H1 (cell line): ENCODE measurements at regions not wholly inside any gene's neighbourhood (a gene's known extent, or its start where the extent isn't known, plus 50 kb on each side); places are given as distances from the start of the nearest gene placed in this dataset.

ENCODE experiments used
- CTCF ChIA-PET: fragments of 300-600 bp; sonication (Branson Sonifier 250); formaldehyde crosslinking; loops from one replicate; lab custom pipeline; 2021; ENCODE audit not compliant: partially characterized antibody; lab: Charles Lee
- POLR2A ChIA-PET: fragments of 300-600 bp; sonication (Branson Sonifier 250); formaldehyde crosslinking; loops from one replicate; lab custom pipeline; 2021; ENCODE audit warnings: inconsistent platforms; ENCODE audit not compliant: partially characterized antibody; lab: Charles Lee
- DNase-seq, 2 experiments: peaks; one replicate each; pipeline versions ENCODE4 v3.0.0 to v3.0.0-alpha.2; 2010 to 2022; ENCODE audit warnings: low spot score in 2 of 2, low read depth in 1 of 2, mixed read lengths in 1 of 2
- FAIRE-seq: peaks from 2 replicates; lab custom pipeline; 2011; peaks lifted over from hg19 to GRCh38; lab: Jason Lieb, UNC
- H2AFZ ChIP-seq: 2 replicates; pipeline ENCODE4 v1.8.1; 2012; ENCODE audit warnings: low read length, inconsistent platforms
- H2AK5ac ChIP-seq: 2 replicates; pipeline ENCODE4 v1.6.1; 2013; ENCODE audit warnings: low read depth, low read length
- H2BK120ac ChIP-seq: replicated peaks from 2 replicates; pipeline ENCODE3; 2013; ENCODE audit warnings: low read depth, low read length, inconsistent platforms
- H2BK12ac ChIP-seq: 2 replicates; pipeline ENCODE4 v1.6.1; 2013; ENCODE audit warnings: low read depth, low read length
- H2BK15ac ChIP-seq: 2 replicates; pipeline ENCODE4 v1.6.1; 2013; ENCODE audit warnings: low read length
- H2BK20ac ChIP-seq: 2 replicates; pipeline ENCODE4 v1.6.1; 2013; ENCODE audit warnings: low read length
- H2BK5ac ChIP-seq: 2 replicates; pipeline ENCODE4 v1.6.1; 2013; ENCODE audit warnings: low read depth, low read length
- H3K14ac ChIP-seq: 2 replicates; pipeline ENCODE4 v1.6.1; 2013; ENCODE audit warnings: inconsistent platforms; ENCODE audit not compliant: insufficient read length
- H3K18ac ChIP-seq: 2 replicates; pipeline ENCODE4 v1.6.1; 2013; ENCODE audit warnings: low read length; ENCODE audit errors: extremely low read depth
- H3K23ac ChIP-seq: 2 replicates; pipeline ENCODE4 v1.6.1; 2013; ENCODE audit warnings: inconsistent platforms; ENCODE audit not compliant: insufficient read length
- H3K23me2 ChIP-seq: 2 replicates; pipeline ENCODE4 v1.6.1; 2013; ENCODE audit warnings: low read depth, low read length
- H3K27ac ChIP-seq: 2 replicates; pipeline ENCODE4 v1.6.1; 2011; ENCODE audit warnings: low read depth, low read length, inconsistent platforms
- H3K27me3 ChIP-seq, 4 experiments: replicated peaks in 1 of 4; 1 replicate in 1 of 4; 2 replicates in 3 of 4; pipeline versions ENCODE4 v1.6.1 to v1.8.1; 2011 to 2013; ENCODE audit warnings: low read length in 3 of 4, mild to moderate bottlenecking in 3 of 4, inconsistent platforms in 2 of 4, mixed read lengths in 2 of 4, moderate library complexity in 1 of 4; ENCODE audit not compliant: control insufficient read depth in 3 of 4, insufficient read depth in 3 of 4; ENCODE audit errors: extremely low read depth in 1 of 4
- H3K36me3 ChIP-seq, 4 experiments: 2 replicates each; pipeline versions ENCODE4 v1.6.1 to v1.8.1; 2011 to 2013; ENCODE audit warnings: mild to moderate bottlenecking in 4 of 4, low read length in 3 of 4, moderate library complexity in 2 of 4, control low read depth in 1 of 4, inconsistent platforms in 1 of 4; ENCODE audit not compliant: insufficient read depth in 4 of 4, control insufficient read depth in 2 of 4
- H3K4ac ChIP-seq: replicated peaks from 2 replicates; pipeline ENCODE3; 2013; ENCODE audit warnings: low read length, low read depth, mixed read lengths, inconsistent platforms; ENCODE audit not compliant: insufficient read length
- H3K4me1 ChIP-seq, 4 experiments: replicated peaks in 1 of 4; 1 replicate in 1 of 4; 2 replicates in 3 of 4; pipeline versions ENCODE4 v1.6.1 to v1.8.1; 2011 to 2013; ENCODE audit warnings: low read length in 3 of 4, inconsistent platforms in 2 of 4, mixed read lengths in 1 of 4; ENCODE audit not compliant: insufficient read depth in 4 of 4, control insufficient read depth in 3 of 4
- H3K4me2 ChIP-seq, 2 experiments: 2 replicates each; pipeline versions ENCODE4 v1.6.1 to v1.8.1; 2011 to 2013; ENCODE audit warnings: low read depth in 2 of 2, low read length in 2 of 2, control low read depth in 1 of 2, inconsistent platforms in 1 of 2, mild to moderate bottlenecking in 1 of 2; ENCODE audit not compliant: insufficient read depth in 1 of 2
- H3K4me3 ChIP-seq, 4 experiments: fragments of 200-600, 300-600 bp in 1 of 4; sonication (generic), shearing (Covaris generic), sonication (Bioruptor Twin) in 1 of 4; 2 replicates each; pipeline versions ENCODE4 v1.5.1 to v1.8.1; 2011 to 2016; ENCODE audit warnings: low read length in 4 of 4, low read depth in 3 of 4, control low read depth in 2 of 4, inconsistent platforms in 2 of 4, mild to moderate bottlenecking in 2 of 4, mixed read lengths in 1 of 4, moderate library complexity in 1 of 4; ENCODE audit not compliant: insufficient read depth in 2 of 4; ENCODE audit errors: extremely low read depth in 1 of 4
- H3K56ac ChIP-seq: replicated peaks from 2 replicates; pipeline ENCODE3; 2013; ENCODE audit warnings: low read depth, mild to moderate bottlenecking, mixed read lengths, low read length, inconsistent platforms; ENCODE audit not compliant: insufficient read length
- H3K79me1 ChIP-seq: 2 replicates; pipeline ENCODE4 v1.6.1; 2013; ENCODE audit warnings: low read depth, low read length, control low read depth
- H3K79me2 ChIP-seq, 2 experiments: 2 replicates each; pipeline versions ENCODE4 v1.6.1 to v1.8.1; 2012 to 2013; ENCODE audit warnings: low read length in 2 of 2, mild to moderate bottlenecking in 2 of 2, inconsistent platforms in 1 of 2; ENCODE audit not compliant: insufficient read depth in 2 of 2, control insufficient read depth in 1 of 2
- H3K9ac ChIP-seq, 4 experiments: replicated peaks in 1 of 4; 1 replicate in 1 of 4; 2 replicates in 3 of 4; pipeline versions ENCODE4 v1.6.1 to v1.8.1; 2011 to 2013; ENCODE audit warnings: low read depth in 3 of 4, low read length in 3 of 4, control low read depth in 2 of 4, mild to moderate bottlenecking in 2 of 4, moderate library complexity in 2 of 4, inconsistent platforms in 1 of 4; ENCODE audit errors: extremely low read depth in 1 of 4
- H3K9me3 ChIP-seq, 2 experiments: 2 replicates each; pipeline versions ENCODE4 v1.6.1 to v1.8.1; 2012 to 2013; ENCODE audit warnings: mild to moderate bottlenecking in 2 of 2, moderate library complexity in 2 of 2, control low read depth in 1 of 2, inconsistent platforms in 1 of 2, low read depth in 1 of 2, low read length in 1 of 2, mixed read lengths in 1 of 2; ENCODE audit not compliant: insufficient read depth in 2 of 2
- H4K20me1 ChIP-seq, 2 experiments: replicated peaks in 1 of 2; 2 replicates each; pipeline versions ENCODE3 to v1.8.1; 2011 to 2013; ENCODE audit warnings: inconsistent platforms in 2 of 2, low read length in 2 of 2, mild to moderate bottlenecking in 1 of 2; ENCODE audit not compliant: insufficient read depth in 2 of 2, control insufficient read depth in 1 of 2
- H4K5ac ChIP-seq: 2 replicates; pipeline ENCODE4 v1.6.1; 2013; ENCODE audit warnings: low read length, low read depth, mixed read lengths, inconsistent platforms; ENCODE audit not compliant: insufficient read length
- H4K8ac ChIP-seq: 2 replicates; pipeline ENCODE4 v1.8.0; 2013; ENCODE audit warnings: mild to moderate bottlenecking, moderate library complexity, low read length, inconsistent platforms; ENCODE audit not compliant: insufficient read depth; ENCODE audit errors: extremely low read depth
- H4K91ac ChIP-seq: replicated peaks from 2 replicates; pipeline ENCODE3; 2013; ENCODE audit warnings: low read length, mixed read lengths, inconsistent platforms; ENCODE audit not compliant: insufficient read length
- KDM4A ChIP-seq: IDR thresholded peaks from one replicate; pipeline ENCODE4 v1.7.1; 2012; ENCODE audit warnings: low read depth, mild to moderate bottlenecking, moderate library complexity, low read length, inconsistent platforms; ENCODE audit not compliant: severe bottlenecking
- NANOG ChIP-seq: IDR thresholded peaks from 2 replicates; pipeline ENCODE4 v1.6.1; 2011; ENCODE audit warnings: low read length, low read depth, mild to moderate bottlenecking, inconsistent platforms; ENCODE audit not compliant: insufficient read depth, poor library complexity, severe bottlenecking
- SP1 ChIP-seq: IDR thresholded peaks from 2 replicates; pipeline ENCODE4 v1.6.1; 2011; ENCODE audit warnings: low read depth, low read length
- TBP ChIP-seq: IDR thresholded peaks from 2 replicates; pipeline ENCODE4 v1.6.1; 2011; ENCODE audit warnings: low read depth, low read length, improper control_type of control experiment
- WGBS, 2 experiments: shearing (Covaris generic) in 1 of 2; methylation state at CpG; one replicate each; pipeline versions ENCODE4 v1.1.6 to v1.1.7; 2013 to 2015; ENCODE audit warnings: low lambda C conversion rate in 2 of 2, mixed read lengths in 2 of 2, inconsistent platforms in 1 of 2, low coverage in 1 of 2, missing lambda C conversion rate in 1 of 2; ENCODE audit not compliant: insufficient replicate concordance in 2 of 2, insufficient coverage in 1 of 2, insufficient read length in 1 of 2; ENCODE audit errors: extremely low coverage in 1 of 2, missing lambda C conversion rate in 1 of 2; 5-methylcytosine and 5-hydroxymethylcytosine counted together

- H3K56ac ChIP-seq, result no peak overlapping the region
- H2BK5ac ChIP-seq, result no peak overlapping the region
- no peaks in the 10 kb centered on the region for H3K9me3 ChIP-seq
- H3K79me2 ChIP-seq, result no peaks in the 10 kb centered on the region
- no peaks in the 10 kb centered on the region for H4K20me1 ChIP-seq
- no peak overlapping the region for H3K14ac ChIP-seq
- H2AFZ ChIP-seq, result no peak overlapping the region
- CTCF ChIA-PET, result interaction anchor here (0.9 kb wide), 1 partner anchor 9 kb away, joined by 3 read pairs; no protein-coding TSS in a partner anchor
- H3K36me3 ChIP-seq, result no peaks in the 10 kb centered on the region
- no peak overlapping the region for H3K4ac ChIP-seq
- no peak overlapping the region for H4K8ac ChIP-seq
- H2BK12ac ChIP-seq, result no peak overlapping the region
- WGBS, 2 experiments, result 58% methylated on average over 3 of the region's 3 CpGs; no CpG with 5 or more reads in 1 of the 2 experiments
- peak; percentile 77 for FAIRE-seq
- peak overlapping the region; percentile 0 to 33; a peak in 1 of 4 replicates for H3K4me2 ChIP-seq
- no peak overlapping the region for H3K4me3 ChIP-seq
- H3K23me2 ChIP-seq, result no peaks in the 10 kb centered on the region; the same call in 1 of the 2 replicates
- no peak overlapping the region for H2BK15ac ChIP-seq
- no peak overlapping the region for H3K9ac ChIP-seq
- H2AK5ac ChIP-seq, result no peak overlapping the region
- H3K4me1 ChIP-seq, result peaks cover 0 to 6% (median 5%) of the 10 kb centered on the region in 4 experiments; a peak in 4 of 7 replicates
- no peak overlapping the region for H2BK120ac ChIP-seq
- H3K18ac ChIP-seq, result no peak overlapping the region
- peaks cover 0 to 3% (median 0%) of the 10 kb centered on the region in 4 experiments; a peak in 1 of 7 replicates for H3K27me3 ChIP-seq
- H4K91ac ChIP-seq, result no peak overlapping the region
- H4K5ac ChIP-seq, result no peak overlapping the region
- H3K79me1 ChIP-seq, result no peaks in the 10 kb centered on the region
- no peak overlapping the region for H2BK20ac ChIP-seq
- POLR2A ChIA-PET, result no interaction called here
- no peak for DNase-seq
- no peak overlapping the region for H3K23ac ChIP-seq
- no peak overlapping the region for H3K27ac ChIP-seq
- TF ChIP-seq KDM4A (no peak), TBP (no peak), SP1 (no peak), NANOG (no peak)
Measured at GRCh38 chr12:42981379-42981778, 391.8 kb upstream of the PRICKLE1 start.
